AG09309 (cell line): ENCODE measurements at regions not wholly inside any gene's neighbourhood (a gene's known extent, or its start where the extent isn't known, plus 50 kb on each side); places are given as distances from the start of the nearest gene placed in this dataset.

Experiments
- DNase-seq: peaks from one replicate; pipeline ENCODE4 v3.0.0-alpha.2; 2010; ENCODE audit warnings: low read depth
- H3K4me3 ChIP-seq: 2 replicates; pipeline ENCODE4 v1.5.1; 2011; ENCODE audit warnings: mild to moderate bottlenecking, low read depth, low read length, moderate library complexity; ENCODE audit not compliant: control insufficient read depth
- CTCF ChIP-seq: IDR thresholded peaks from 2 replicates; pipeline ENCODE4 v1.5.1; 2011; ENCODE audit warnings: mild to moderate bottlenecking, low read depth, low read length, inconsistent platforms; ENCODE audit not compliant: insufficient read depth, control insufficient read depth; ENCODE audit errors: missing control alignments

GRCh38 chr9:96135076-96135752, 166.8 kb downstream of the HSD17B3 start:
- no peak overlapping the region for H3K4me3 ChIP-seq
- no peak for DNase-seq
- no peak for TF ChIP-seq CTCF

- no peak overlapping the region for H3K4me3 ChIP-seq
- no peak for TF ChIP-seq CTCF
- no peak for DNase-seq
Measured at GRCh38 chr9:96133321-96134021, 168.5 kb downstream of the HSD17B3 start.

GRCh38 chr9:96131825-96132224, 170.2 kb downstream of the HSD17B3 start:
- no peak for TF ChIP-seq CTCF
- H3K4me3 ChIP-seq, result no peak overlapping the region
- no peak for DNase-seq

GRCh38 chr9:96130970-96131369, 171.0 kb downstream of the HSD17B3 start:
- no peak overlapping the region for H3K4me3 ChIP-seq
- TF ChIP-seq CTCF, result no peak
- DNase-seq, result no peak

GRCh38 chr9:96129747-96130146, 172.2 kb downstream of the HSD17B3 start:
- no peak for DNase-seq
- no peak overlapping the region for H3K4me3 ChIP-seq
- TF ChIP-seq CTCF, result no peak

- H3K4me3 ChIP-seq, result no peak overlapping the region
- TF ChIP-seq CTCF, result no peak
- no peak for DNase-seq
Measured at GRCh38 chr9:96128880-96129279, 173.1 kb downstream of the HSD17B3 start.
